Loucy (cell line): ENCODE measurements at regions not wholly inside any gene's neighbourhood (a gene's known extent, or its start where the extent isn't known, plus 50 kb on each side); places are given as distances from the start of the nearest gene placed in this dataset.
A peak's percentile ranks its signal among the peaks of the same experiment; 100 is the strongest.
"Not testable (repeated sequence)": the region's sequence is repeated elsewhere in the genome, so short reads cannot be mapped to it uniquely, and the experiment has no call there.

Experiments used
- H2AFZ ChIP-seq: fragments of 200-600 bp; sonication (generic); 2 replicates; pipeline ENCODE4 v1.6.0; 2016; ENCODE audit warnings: antibody characterized with exemption, mild to moderate bottlenecking, low read length, moderate library complexity
- H3F3A ChIP-seq: fragments of 200-600 bp; 2 replicates; pipeline ENCODE4 v1.6.0; 2016; ENCODE audit warnings: antibody characterized with exemption, low read depth, mild to moderate bottlenecking
- H3K27me3 ChIP-seq: fragments of 200-600 bp; sonication (generic); 2 replicates; pipeline ENCODE4 v1.6.1; 2014; ENCODE audit warnings: low read length, mild to moderate bottlenecking; ENCODE audit not compliant: insufficient read depth, poor library complexity, severe bottlenecking
- H3K36me3 ChIP-seq: fragments of 200-600 bp; sonication (generic); 2 replicates; pipeline ENCODE4 v1.6.1; 2016; ENCODE audit warnings: low read length; ENCODE audit not compliant: insufficient read depth
- H3K4me1 ChIP-seq: fragments of 200-600 bp; sonication (generic); 2 replicates; pipeline ENCODE4 v1.5.1; 2014; ENCODE audit warnings: low read length, mild to moderate bottlenecking; ENCODE audit not compliant: insufficient read depth, poor library complexity, severe bottlenecking
- H3K4me2 ChIP-seq: fragments of 200-600 bp; sonication (generic); 2 replicates; pipeline ENCODE4 v1.6.0; 2014; ENCODE audit warnings: antibody characterized with exemption, low read length, low read depth, mild to moderate bottlenecking; ENCODE audit not compliant: poor library complexity, severe bottlenecking
- H3K4me3 ChIP-seq: fragments of 200-600 bp; sonication (generic); 2 replicates; pipeline ENCODE4 v1.5.1; 2014; ENCODE audit warnings: low read length, mild to moderate bottlenecking, mixed read lengths; ENCODE audit not compliant: poor library complexity, severe bottlenecking
- H3K79me2 ChIP-seq: fragments of 200-600 bp; sonication (generic); 2 replicates; pipeline ENCODE4 v1.6.1; 2014; ENCODE audit warnings: low read length; ENCODE audit not compliant: insufficient read depth
- H3K9ac ChIP-seq: fragments of 200-600 bp; sonication (generic); 2 replicates; pipeline ENCODE4 v1.6.0; 2014; ENCODE audit warnings: mild to moderate bottlenecking, low read depth, low read length, moderate library complexity; ENCODE audit not compliant: poor library complexity, severe bottlenecking
- H3K9me2 ChIP-seq: fragments of 200-600 bp; sonication (generic); replicated peaks from 2 replicates; pipeline ENCODE4 v1.6.1; 2016; ENCODE audit warnings: low read depth, low read length, mixed read lengths
- H3K9me3 ChIP-seq: fragments of 200-600 bp; sonication (generic); 2 replicates; pipeline ENCODE4 v1.6.1; 2014; ENCODE audit warnings: mild to moderate bottlenecking, antibody characterized with exemption, low read length, low read depth; ENCODE audit not compliant: insufficient read depth
- H4K20me1 ChIP-seq: fragments of 200-600 bp; sonication (generic); 2 replicates; pipeline ENCODE4 v1.6.0; 2014; ENCODE audit warnings: antibody characterized with exemption, low read length, mild to moderate bottlenecking; ENCODE audit not compliant: insufficient read depth, poor library complexity, severe bottlenecking
- EZH2phosphoT487 ChIP-seq: fragments of 200-600 bp; IDR thresholded peaks from 2 replicates; pipeline ENCODE4 v1.6.1; 2018; ENCODE audit warnings: antibody characterized with exemption, mild to moderate bottlenecking, moderate library complexity, borderline replicate concordance
- TF ChIP-seq, protein P1 (sequence below): fragments of 200-600 bp; sonication (generic); conservative IDR thresholded peaks from 2 replicates; pipeline ENCODE4 v1.5.1; 2014; ENCODE audit warnings: mild to moderate bottlenecking, antibody characterized with exemption, low read length

DNA sequence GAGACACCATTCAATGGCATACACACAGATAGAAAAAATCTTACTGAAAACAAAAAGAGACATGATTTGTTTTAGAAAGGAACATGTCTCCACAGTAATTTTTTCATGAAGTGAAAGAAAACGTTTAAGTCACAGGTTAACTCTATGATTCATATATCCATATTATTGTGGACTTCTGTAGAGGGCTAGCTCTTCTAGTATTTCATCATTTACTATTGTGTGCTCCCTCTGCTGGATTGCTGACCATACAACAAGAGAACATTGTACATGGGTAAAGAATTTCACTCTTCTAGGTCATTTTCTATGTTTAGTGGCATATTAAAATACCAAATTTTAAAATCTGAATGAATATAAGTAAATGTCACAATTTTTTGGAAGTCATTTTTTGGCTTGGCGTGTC lies 91.8 kb upstream of the POU3F4 start:
- Histone ChIP-seq H3K4me3 (no peak overlapping the region), H3K4me2 (no peak overlapping the region), H3K4me1 (no peaks in the 10 kb centered on the region), H3K9ac (no peak overlapping the region), H3K79me2 (no peaks in the 10 kb centered on the region), H3K27me3 (no peaks in the 10 kb centered on the region), H4K20me1 (no peaks in the 10 kb centered on the region), H2AFZ (no peak overlapping the region), H3K36me3 (no peaks in the 10 kb centered on the region), H3K9me2 (no peaks in the 10 kb centered on the region), H3K9me3 (no peaks in the 10 kb centered on the region), H3F3A (no peaks in the 10 kb centered on the region)
- TF ChIP-seq EZH2phosphoT487, result no peak
- TF ChIP-seq, protein P1, sequence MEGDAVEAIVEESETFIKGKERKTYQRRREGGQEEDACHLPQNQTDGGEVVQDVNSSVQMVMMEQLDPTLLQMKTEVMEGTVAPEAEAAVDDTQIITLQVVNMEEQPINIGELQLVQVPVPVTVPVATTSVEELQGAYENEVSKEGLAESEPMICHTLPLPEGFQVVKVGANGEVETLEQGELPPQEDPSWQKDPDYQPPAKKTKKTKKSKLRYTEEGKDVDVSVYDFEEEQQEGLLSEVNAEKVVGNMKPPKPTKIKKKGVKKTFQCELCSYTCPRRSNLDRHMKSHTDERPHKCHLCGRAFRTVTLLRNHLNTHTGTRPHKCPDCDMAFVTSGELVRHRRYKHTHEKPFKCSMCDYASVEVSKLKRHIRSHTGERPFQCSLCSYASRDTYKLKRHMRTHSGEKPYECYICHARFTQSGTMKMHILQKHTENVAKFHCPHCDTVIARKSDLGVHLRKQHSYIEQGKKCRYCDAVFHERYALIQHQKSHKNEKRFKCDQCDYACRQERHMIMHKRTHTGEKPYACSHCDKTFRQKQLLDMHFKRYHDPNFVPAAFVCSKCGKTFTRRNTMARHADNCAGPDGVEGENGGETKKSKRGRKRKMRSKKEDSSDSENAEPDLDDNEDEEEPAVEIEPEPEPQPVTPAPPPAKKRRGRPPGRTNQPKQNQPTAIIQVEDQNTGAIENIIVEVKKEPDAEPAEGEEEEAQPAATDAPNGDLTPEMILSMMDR, result peak; percentile 40

DNA sequence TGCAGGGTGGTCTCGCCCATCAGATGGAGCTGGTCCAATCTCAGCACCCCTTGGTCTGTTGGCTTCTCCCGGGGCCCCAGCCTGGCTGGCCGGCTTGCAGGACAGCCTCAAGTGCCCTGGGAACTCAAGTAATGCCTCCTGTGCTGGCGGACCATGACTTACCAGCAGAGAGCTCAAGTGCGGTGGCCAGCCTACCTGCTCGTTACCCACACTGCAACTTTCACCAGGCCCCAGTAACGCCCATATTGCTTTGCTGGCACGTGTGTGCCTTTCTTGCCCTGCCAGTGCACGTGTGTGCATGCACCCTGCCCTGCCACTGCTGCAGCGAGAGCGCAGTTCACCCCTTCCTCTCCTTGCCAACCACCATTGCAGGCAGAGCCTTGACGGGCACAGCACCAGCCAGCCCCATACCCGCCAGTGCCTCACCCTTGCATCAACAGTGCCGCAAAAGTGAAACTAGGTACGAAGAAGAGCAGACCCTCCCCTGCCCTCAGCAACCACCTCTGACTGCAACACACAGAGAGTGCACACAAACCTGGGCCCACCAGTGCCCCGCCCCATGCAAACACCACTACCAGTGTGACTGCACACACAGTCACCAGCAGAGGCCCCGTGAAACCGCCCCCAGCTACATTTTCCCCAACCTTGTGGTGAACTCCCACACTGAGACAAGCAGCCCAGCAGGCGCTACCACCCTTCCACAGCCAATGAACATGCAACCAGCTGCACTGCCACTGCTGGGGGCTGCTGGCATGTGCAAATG lies 88.9 kb upstream of the POU3F4 start:
- H3K36me3 ChIP-seq, result no peaks in the 10 kb centered on the region
- H3K9ac ChIP-seq, result no peak overlapping the region
- no peak overlapping the region for H3K4me2 ChIP-seq
- no peak overlapping the region for H3K4me3 ChIP-seq
- no peaks in the 10 kb centered on the region for H3F3A ChIP-seq
- no peaks in the 10 kb centered on the region for H4K20me1 ChIP-seq
- no peak overlapping the region for H2AFZ ChIP-seq
- no peak for TF ChIP-seq EZH2phosphoT487
- TF ChIP-seq, protein P1, result no peak
- H3K4me1 ChIP-seq, result no peaks in the 10 kb centered on the region
- no peaks in the 10 kb centered on the region for H3K27me3 ChIP-seq
- H3K9me3 ChIP-seq, result no peaks in the 10 kb centered on the region
- no peaks in the 10 kb centered on the region for H3K79me2 ChIP-seq
- H3K9me2 ChIP-seq, result no peaks in the 10 kb centered on the region

DNA sequence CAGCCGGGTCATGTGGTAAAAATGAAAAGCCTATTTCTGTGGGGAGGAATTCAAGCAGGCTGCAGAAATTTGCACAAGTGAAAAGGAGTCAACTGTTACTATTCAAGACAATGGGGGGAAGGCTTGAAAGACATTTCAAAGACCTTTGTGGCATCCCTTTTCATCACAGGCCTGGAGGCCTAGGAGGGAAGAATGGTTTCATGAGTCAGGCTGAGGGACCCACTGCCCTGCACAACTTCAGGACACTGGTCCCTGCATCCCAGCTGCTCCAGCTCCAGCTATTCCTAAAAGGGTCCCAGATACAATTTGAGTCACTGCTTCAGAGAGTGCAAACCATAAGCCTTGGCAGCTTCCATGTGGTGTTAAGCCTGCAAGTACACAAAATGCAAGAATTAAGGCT lies 85.3 kb upstream of the POU3F4 start:
- Histone ChIP-seq H3F3A (no peaks in the 10 kb centered on the region), H3K4me3 (no peak overlapping the region), H3K4me1 (no peaks in the 10 kb centered on the region), H3K36me3 (no peaks in the 10 kb centered on the region), H3K27me3 (no peaks in the 10 kb centered on the region), H3K4me2 (no peak overlapping the region), H3K9ac (no peak overlapping the region), H4K20me1 (no peaks in the 10 kb centered on the region), H2AFZ (no peak overlapping the region), H3K9me2 (no peaks in the 10 kb centered on the region), H3K9me3 (no peaks in the 10 kb centered on the region), H3K79me2 (no peaks in the 10 kb centered on the region)
- TF ChIP-seq EZH2phosphoT487, result no peak
- TF ChIP-seq, protein P1, result no peak

DNA sequence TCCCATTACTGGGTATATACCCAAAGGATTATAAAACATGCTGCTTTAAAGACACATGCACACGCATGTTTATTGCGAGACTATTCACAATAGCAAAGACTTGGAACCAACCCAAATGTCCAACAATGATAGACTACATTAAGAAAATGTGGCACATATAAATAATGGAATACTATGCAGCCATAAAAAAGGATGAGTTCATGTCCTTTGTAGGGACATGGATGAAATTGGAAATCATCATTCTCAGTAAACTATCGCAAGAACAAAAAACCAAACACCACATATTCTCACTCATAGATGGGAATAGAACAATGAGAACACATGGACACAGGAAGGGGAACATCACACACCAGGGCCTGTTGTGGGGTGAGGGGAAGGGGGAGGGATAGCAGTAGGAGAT lies 65.5 kb upstream of the POU3F4 start:
- H3K9me2 ChIP-seq, H4K20me1 ChIP-seq, H3K36me3 ChIP-seq, H3K4me3 ChIP-seq, H3K27me3 ChIP-seq, H3K9me3 ChIP-seq, H3K9ac ChIP-seq, H3K79me2 ChIP-seq, H3F3A ChIP-seq, H3K4me2 ChIP-seq, H2AFZ ChIP-seq, H3K4me1 ChIP-seq: not testable (repeated sequence)
